ENCODE measurements at regions not wholly inside any gene's neighbourhood (a gene's known extent, or its start where the extent isn't known, plus 50 kb on each side); places are given as distances from the start of the nearest gene placed in this dataset.

- peak overlapping the region; percentile 2 to 17 (median 12) for H3K4me3 ChIP-seq
- peak overlapping the region; percentile 27 to 62 (median 52) for H3K27ac ChIP-seq
- ATAC-seq (no peak), DNase-seq (no peak)
- H3K27me3 ChIP-seq, result no peaks in the 10 kb centered on the region
- in situ Hi-C loops (cut with MboI; ENCODE audit: low sequenced_read_pairs in 4 of 4), result no loop called here
- H3K36me3 ChIP-seq, result no peaks in the 10 kb centered on the region
- intact Hi-C loops (cut with DNase I; ENCODE audit: low total_unique reads), result no loop called here
- H3K9me3 ChIP-seq, result no peaks in the 10 kb centered on the region
- no peak for TF ChIP-seq POLR2A (IDR thresholded peaks at IDR 0.05)
- TF ChIP-seq CTCF (IDR thresholded peaks at IDR 0.05 in 4 of 5, conservative IDR thresholded peaks at IDR 0.05 in 1 of 5), result no peak
- peaks cover 4 to 7% of the 10 kb centered on the region in 2 donors for H3K4me1 ChIP-seq
Measured at GRCh38 chrX:40933132-40933705, 152.0 kb upstream of the USP9X start.

DNA sequence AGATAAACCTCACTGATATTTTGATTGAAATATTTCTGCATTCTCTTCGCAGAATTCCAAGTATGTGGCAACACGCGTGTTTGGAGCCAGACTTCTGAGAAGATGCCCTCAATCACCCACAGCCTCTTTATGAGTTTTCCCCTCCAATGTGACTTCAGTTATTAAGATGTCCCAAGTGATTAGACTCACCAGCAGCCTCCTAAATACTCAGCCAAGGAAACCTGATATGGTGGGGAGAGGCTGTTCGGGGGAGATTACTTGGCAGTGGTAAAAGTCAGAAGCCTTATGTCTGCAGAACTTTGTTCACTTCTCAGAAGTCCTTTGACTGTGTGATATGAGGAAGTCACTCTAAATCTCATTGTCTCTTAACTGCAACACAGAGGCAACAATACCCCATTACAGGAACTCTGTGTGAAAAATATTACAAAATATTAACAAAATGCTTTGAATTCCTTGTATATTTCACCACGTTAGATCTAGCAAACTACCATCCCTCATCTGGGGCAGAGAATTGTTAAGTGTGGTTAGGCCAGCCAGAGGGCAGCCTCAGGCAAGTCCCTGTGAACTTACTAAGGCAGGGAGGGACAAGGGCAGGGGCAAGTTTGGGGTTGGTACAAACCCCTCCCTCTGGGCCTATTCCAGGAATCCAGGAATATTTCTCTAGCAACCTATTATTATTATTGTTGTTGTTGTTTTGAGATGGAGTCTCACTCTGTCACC lies 151.4 kb upstream of the USP9X start:
- Histone ChIP-seq H3K27me3 (no peaks in the 10 kb centered on the region), H3K27ac (peak overlapping the region; percentile 27 to 62 (median 52)), H3K36me3 (no peaks in the 10 kb centered on the region), H3K9me3 (no peaks in the 10 kb centered on the region), H3K4me1 (peaks cover 4 to 7% of the 10 kb centered on the region in 2 donors), H3K4me3 (peak overlapping the region; percentile 2 to 17 (median 12))
- intact Hi-C loops (cut with DNase I; ENCODE audit: low total_unique reads), result no loop called here
- no peak for DNase-seq
- ATAC-seq, result peak; percentile 45 to 66
- in situ Hi-C loops (cut with MboI; ENCODE audit: low sequenced_read_pairs in 4 of 4), result no loop called here
- TF ChIP-seq CTCF (IDR thresholded peaks at IDR 0.05 in 4 of 5, conservative IDR thresholded peaks at IDR 0.05 in 1 of 5), result no peak
- peak in 1 of 2 donors; percentile 7 for TF ChIP-seq POLR2A (IDR thresholded peaks at IDR 0.05)

DNA sequence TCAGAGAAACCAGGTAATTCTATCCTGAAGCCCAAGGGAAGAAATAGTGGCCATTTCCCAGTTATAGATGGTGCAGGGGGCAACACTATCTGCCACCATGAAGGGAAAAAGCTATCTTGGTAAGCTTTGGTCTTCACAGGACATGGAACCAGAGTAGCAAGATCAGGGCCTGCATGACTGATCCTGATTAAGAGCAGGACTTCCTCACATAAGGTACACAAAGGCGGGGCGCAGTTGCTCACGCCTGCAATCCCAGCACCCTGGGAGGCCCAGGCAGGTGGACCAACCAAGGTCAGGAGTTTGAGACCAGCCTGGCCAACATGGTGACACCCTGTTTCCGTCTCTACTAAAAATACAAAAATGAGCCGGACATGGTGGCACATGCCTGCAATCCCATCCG lies 148.4 kb upstream of the USP9X start:
- Histone ChIP-seq H3K4me1 (peaks cover 4 to 7% of the 10 kb centered on the region in 2 donors), H3K4me3 (no peak overlapping the region), H3K9me3 (no peaks in the 10 kb centered on the region), H3K27ac (no peak overlapping the region), H3K36me3 (no peaks in the 10 kb centered on the region), H3K27me3 (no peaks in the 10 kb centered on the region)
- TF ChIP-seq POLR2A (IDR thresholded peaks at IDR 0.05) (no peak), CTCF (IDR thresholded peaks at IDR 0.05 in 4 of 5, conservative IDR thresholded peaks at IDR 0.05 in 1 of 5) (no peak)
- no peak for ATAC-seq
- in situ Hi-C loops (cut with MboI; ENCODE audit: low sequenced_read_pairs in 4 of 4), result no loop called here
- DNase-seq, result no peak
- intact Hi-C loops (cut with DNase I; ENCODE audit: low total_unique reads), result no loop called here

GRCh38 chrX:40938423-40938822 lies 146.8 kb upstream of the USP9X start:
- in situ Hi-C loops (cut with MboI; ENCODE audit: low sequenced_read_pairs in 4 of 4), result no loop called here
- Histone ChIP-seq H3K9me3 (no peaks in the 10 kb centered on the region), H3K36me3 (no peaks in the 10 kb centered on the region), H3K27ac (no peak overlapping the region), H3K4me3 (no peak overlapping the region), H3K4me1 (peaks cover 0 to 6% of the 10 kb centered on the region in 2 donors), H3K27me3 (no peaks in the 10 kb centered on the region)
- ATAC-seq (no peak), DNase-seq (no peak)
- intact Hi-C loops (cut with DNase I; ENCODE audit: low total_unique reads), result no loop called here
- no peak for TF ChIP-seq CTCF (IDR thresholded peaks at IDR 0.05 in 4 of 5, conservative IDR thresholded peaks at IDR 0.05 in 1 of 5)
- TF ChIP-seq POLR2A (IDR thresholded peaks at IDR 0.05), result no peak

Measured in gastrocnemius medialis (tissue), 4 donors.